Progenitor cell of endocrine pancreas (in vitro differentiated cells): ENCODE measurements at regions not wholly inside any gene's neighbourhood (a gene's known extent, or its start where the extent isn't known, plus 50 kb on each side); places are given as distances from the start of the nearest gene placed in this dataset.

Source experiments
- DNase-seq: peaks from one replicate; pipeline ENCODE4 v3.0.0; 2021; ENCODE audit warnings: low spot score; ENCODE audit not compliant: unreplicated experiment
- H3K27ac Mint-ChIP-seq: 2 replicates; pipeline ENCODE4 v1.8.0; 2021; ENCODE audit warnings: mild to moderate bottlenecking, moderate library complexity, mixed read lengths
- H3K27me3 Mint-ChIP-seq: 2 replicates; pipeline ENCODE4 v1.8.0; 2021; ENCODE audit warnings: mixed read lengths
- H3K36me3 Mint-ChIP-seq: 2 replicates; pipeline ENCODE4 v1.8.0; 2022; ENCODE audit warnings: mixed read lengths; ENCODE audit not compliant: insufficient read depth
- H3K4me1 Mint-ChIP-seq: 2 replicates; pipeline ENCODE4 v1.8.0; 2021; ENCODE audit warnings: low read depth, mixed read lengths
- H3K4me3 Mint-ChIP-seq: 2 replicates; pipeline ENCODE4 v1.8.0; 2021; ENCODE audit warnings: low read depth, mild to moderate bottlenecking, moderate library complexity, mixed read lengths
- H3K9me3 Mint-ChIP-seq: 2 replicates; pipeline ENCODE4 v1.8.0; 2021; ENCODE audit warnings: low read depth, mixed read lengths
- CTCF ChIP-seq: fragments of 200-600 bp; sonication (generic); IDR thresholded peaks from one replicate; pipeline ENCODE4 v1.5.0; 2021; ENCODE audit warnings: antibody characterized with exemption, mild to moderate bottlenecking; ENCODE audit not compliant: unreplicated experiment

DNA sequence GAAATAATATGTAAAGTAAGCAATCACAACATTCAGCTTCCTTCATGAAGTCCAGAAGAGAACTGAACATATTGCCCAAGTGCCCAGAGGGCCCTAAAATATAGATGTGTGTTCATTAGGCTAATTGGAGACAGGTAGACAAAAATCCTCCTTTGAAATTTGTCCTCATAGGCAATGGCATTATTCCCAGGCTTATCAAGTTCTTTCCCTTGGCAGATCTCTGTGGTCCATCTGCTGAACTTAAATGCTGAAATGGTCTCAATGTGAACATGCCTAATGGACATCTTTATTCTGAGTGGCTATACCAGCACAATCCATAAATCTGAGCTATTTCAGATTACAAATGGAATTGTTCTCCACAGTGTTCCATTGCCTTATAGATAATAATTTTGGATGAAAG is 79.0 kb upstream of the BMP5 start:
- Mint-ChIP-seq H3K4me1 (no peaks in the 10 kb centered on the region), H3K36me3 (no peaks in the 10 kb centered on the region), H3K27ac (no peak overlapping the region), H3K27me3 (no peaks in the 10 kb centered on the region), H3K4me3 (no peak overlapping the region), H3K9me3 (peaks cover 2% of the 10 kb centered on the region)
- no peak for DNase-seq
- TF ChIP-seq CTCF, result no peak

- TF ChIP-seq CTCF, result peak; percentile 26
- Mint-ChIP-seq H3K36me3 (no peaks in the 10 kb centered on the region), H3K27ac (no peak overlapping the region), H3K9me3 (peaks cover 3% of the 10 kb centered on the region), H3K27me3 (no peaks in the 10 kb centered on the region), H3K4me3 (no peak overlapping the region), H3K4me1 (no peaks in the 10 kb centered on the region)
- no peak for DNase-seq
Measured at GRCh38 chr6:55953335-55953734, 77.9 kb upstream of the BMP5 start.

DNA sequence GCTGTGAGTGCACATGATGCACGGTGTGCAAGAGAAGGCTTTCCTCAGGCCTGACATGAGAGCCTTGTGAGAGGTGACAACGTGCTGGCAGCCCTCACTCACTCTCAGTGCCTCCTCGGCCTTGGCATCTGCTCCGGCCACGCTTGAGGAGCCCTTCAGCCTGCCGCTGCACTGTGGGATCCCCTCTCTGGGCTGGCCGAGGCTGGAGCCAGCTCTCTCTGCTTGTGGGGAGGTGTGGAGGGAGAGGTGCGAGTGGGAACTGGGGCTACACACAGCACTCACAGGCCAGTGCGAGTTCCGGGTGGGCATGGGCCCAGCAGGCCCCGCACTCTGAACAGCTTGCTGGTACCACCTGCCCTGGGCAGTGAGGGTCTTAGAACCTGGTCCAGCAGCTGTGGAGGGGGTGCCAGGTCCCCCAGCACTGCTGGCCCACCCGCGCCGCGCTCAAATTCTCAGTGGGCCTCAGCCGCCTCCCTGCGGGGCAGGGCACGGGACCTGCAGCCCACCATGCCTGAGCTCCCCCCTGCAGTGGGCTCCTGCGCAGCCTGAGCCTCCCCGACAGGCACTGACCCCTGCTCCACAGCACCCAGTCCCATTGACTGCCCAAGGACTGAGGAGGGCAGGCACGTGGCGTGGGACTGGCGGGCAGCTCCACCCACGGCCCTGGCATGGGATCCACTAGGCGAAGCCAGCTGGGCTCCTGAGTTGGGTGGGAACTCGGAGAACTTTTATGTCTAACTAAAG is 74.9 kb upstream of the BMP5 start:
- DNase-seq, result no peak
- no peaks in the 10 kb centered on the region for H3K36me3 Mint-ChIP-seq
- H3K9me3 Mint-ChIP-seq, result peaks cover 3% of the 10 kb centered on the region
- no peak overlapping the region for H3K4me3 Mint-ChIP-seq
- TF ChIP-seq CTCF, result no peak
- no peaks in the 10 kb centered on the region for H3K27me3 Mint-ChIP-seq
- H3K4me1 Mint-ChIP-seq, result no peaks in the 10 kb centered on the region
- H3K27ac Mint-ChIP-seq, result no peak overlapping the region

DNA sequence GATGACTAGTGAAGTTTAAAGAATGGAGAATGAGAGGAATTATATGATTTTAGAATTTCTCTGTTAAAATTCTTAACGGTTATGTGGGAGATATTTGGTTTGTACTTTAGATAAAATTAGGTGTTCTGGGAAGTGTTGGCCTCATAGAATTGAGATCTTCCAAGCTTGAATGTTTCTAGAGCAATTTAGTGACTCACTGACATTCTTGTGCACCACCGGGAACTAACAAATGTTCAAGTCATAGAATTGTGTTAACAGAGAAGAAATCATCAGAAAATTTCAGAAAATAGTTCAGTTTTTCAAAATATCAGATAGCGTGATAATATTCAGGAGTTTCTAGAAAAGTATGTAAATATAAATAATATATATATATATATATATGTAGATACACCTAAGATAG is 67.9 kb upstream of the BMP5 start:
- Mint-ChIP-seq H3K9me3 (no peaks in the 10 kb centered on the region), H3K4me1 (peaks cover 2% of the 10 kb centered on the region), H3K4me3 (no peak overlapping the region), H3K27me3 (no peaks in the 10 kb centered on the region), H3K27ac (no peak overlapping the region), H3K36me3 (no peaks in the 10 kb centered on the region)
- no peak for TF ChIP-seq CTCF
- no peak for DNase-seq

DNA sequence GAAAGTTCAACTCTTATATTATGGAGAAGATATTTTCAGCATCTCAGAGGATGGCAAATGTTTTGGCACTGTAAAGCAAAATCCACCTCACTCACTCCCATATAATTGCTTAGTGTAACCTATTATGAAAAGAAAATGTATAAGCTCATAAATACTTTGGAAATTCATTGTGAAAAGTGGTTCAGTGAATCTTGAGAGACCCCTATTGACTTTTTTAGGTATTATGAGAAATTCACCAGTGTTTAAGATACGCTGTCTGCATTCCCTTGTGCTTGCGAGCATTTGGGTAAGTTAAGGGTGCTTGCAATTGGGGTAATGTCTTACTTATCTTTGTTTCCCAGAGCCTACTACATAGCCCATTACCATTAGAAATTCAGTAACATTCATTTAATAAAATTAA is 66.3 kb upstream of the BMP5 start:
- peak overlapping the region; percentile 18 for H3K27ac Mint-ChIP-seq
- DNase-seq, result no peak
- H3K4me1 Mint-ChIP-seq, result peaks cover 2% of the 10 kb centered on the region
- TF ChIP-seq CTCF, result peak; percentile 27
- no peaks in the 10 kb centered on the region for H3K27me3 Mint-ChIP-seq
- H3K36me3 Mint-ChIP-seq, result no peaks in the 10 kb centered on the region
- H3K4me3 Mint-ChIP-seq, result no peak overlapping the region
- no peaks in the 10 kb centered on the region for H3K9me3 Mint-ChIP-seq
